ENCODE measurements at regions not wholly inside any gene's neighbourhood (a gene's known extent, or its start where the extent isn't known, plus 50 kb on each side); places are given as distances from the start of the nearest gene placed in this dataset.

DNA sequence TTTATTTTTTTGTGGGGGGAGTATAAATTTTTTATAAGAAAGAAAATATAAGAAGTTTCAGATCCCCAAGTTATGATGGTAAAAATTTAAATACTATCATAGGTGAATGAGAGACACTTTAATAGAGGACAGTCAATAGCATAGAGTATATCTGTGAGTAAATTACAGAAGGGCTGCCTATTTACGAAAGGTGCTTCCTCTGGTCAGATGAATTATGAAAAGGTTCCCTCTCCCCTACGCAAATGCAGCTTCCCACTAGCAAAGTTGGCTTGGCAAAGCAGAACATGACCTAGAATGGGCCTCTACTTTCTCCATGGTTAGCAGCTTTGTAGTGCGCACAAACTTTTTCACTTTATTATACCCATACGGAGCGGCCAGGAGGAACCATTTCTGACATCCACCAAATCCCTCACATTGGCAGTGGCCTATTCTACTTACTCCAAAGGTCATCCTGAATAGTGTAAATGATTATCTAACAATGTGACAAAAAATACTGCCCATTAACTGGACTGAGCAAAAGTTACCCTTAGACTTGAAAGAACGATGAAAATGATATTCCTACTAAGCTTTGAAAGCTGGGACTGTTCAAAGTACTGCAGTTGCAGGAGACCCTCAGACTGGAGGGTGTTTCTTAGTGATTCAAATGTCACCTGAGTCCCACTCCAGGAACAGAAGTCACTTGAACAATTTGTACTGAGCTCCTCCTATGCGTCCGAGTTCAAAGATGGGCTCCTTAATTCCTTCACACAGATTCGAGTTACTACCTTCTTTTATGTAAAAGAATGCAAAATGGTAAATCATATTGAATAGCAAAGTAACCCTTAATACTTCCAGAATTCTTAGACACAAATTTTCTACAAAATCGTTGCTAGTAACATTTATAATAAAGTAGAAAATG, 148.5 kb downstream of the NOL4 start:
- DNase-seq, result no peak

DNA sequence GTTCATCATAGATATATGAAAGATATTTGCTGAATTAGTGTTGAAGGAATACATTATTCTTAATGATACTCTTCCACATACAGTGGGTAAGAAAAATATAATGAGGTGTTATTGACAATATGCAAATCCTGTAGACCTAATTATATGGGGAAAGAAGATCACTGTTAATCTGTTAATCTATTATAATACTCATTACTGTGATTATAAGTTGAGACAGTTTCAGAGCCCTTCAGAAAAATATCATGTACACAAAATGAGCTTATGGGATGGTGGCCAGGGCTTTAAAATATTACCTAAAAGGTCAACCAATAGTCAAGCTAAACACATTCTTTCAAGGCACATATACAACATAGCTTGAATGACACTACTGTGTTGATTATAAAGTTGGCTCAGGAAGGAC, 163.5 kb downstream of the NOL4 start:
- DNase-seq, result no peak

DNA sequence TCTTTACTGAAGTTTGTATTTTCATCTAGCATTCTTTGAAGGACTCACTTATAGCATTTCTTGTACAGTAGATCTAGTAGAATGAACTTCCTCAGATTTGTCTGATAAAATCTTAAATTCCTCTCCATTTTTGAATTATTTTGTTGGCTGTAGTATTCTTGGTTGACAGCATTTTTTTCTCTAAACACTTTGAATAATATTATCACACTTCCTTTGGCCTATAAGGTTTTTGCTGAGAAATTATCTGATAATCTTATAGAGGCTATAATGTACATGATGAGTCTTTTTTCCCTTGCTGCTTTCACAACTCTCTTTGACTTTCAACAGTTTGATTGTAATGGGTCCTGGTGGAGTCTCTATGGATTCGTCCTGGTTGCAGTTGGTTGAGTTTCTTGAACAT, 169.5 kb downstream of the NOL4 start:
- no peak for DNase-seq

DNA sequence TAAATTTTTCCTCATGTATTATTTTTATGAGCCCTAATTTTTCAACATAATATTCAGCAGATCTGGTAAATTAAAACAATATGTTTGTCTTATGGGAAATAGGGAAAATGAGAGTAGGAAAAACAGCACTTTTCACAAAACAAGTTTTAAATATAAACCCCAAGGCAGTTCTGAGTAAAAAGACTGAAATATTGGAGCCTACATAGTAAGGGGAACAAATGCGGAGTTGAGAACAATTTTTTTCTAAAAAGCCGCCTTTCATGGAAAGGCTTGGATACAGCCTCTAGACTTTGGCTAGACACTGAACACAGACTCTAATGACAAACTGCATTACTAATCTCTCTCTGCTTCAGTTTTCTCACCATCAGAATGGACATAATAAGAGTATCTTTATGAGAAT, 174.1 kb downstream of the NOL4 start:
- no peak for DNase-seq

DNA sequence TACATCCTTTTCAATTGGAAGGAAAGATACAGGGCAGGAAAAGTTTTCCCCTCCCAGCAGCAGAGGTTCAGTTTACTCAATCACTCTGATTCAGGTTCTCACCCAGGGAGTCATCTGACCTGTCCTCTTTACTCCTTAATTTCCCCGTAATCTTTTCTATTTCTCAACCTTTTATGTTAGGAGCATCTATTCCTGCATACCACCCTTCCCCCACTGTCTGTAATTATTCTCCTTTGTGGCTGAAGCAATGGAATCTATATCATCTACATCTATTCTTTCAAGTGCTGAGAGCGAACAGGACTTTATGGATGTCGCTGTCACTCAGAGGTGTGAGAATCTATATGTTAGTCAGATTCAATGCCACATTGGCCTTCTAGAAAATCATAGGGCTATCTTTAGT, 175.2 kb downstream of the NOL4 start:
- DNase-seq, result no peak

DNA sequence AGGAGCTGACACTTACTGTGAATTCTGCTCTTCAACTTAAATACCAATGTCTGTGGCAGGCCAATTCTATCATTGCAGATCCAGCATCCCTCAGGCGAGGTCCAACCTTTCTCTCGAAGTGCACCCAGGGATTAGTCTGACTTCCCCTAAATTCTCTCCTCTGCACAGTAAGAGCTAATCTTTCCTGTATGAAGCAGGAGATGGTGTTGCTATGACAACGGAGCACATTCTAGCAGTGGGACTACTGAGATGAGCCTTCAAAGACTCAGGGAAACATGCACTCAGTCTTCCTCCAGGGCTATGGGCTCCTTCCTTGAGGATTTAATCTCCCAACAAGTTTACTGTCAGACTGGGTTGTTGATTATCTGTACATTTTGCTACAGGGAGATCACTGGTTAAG, 176.3 kb downstream of the NOL4 start:
- no peak for DNase-seq

DNA sequence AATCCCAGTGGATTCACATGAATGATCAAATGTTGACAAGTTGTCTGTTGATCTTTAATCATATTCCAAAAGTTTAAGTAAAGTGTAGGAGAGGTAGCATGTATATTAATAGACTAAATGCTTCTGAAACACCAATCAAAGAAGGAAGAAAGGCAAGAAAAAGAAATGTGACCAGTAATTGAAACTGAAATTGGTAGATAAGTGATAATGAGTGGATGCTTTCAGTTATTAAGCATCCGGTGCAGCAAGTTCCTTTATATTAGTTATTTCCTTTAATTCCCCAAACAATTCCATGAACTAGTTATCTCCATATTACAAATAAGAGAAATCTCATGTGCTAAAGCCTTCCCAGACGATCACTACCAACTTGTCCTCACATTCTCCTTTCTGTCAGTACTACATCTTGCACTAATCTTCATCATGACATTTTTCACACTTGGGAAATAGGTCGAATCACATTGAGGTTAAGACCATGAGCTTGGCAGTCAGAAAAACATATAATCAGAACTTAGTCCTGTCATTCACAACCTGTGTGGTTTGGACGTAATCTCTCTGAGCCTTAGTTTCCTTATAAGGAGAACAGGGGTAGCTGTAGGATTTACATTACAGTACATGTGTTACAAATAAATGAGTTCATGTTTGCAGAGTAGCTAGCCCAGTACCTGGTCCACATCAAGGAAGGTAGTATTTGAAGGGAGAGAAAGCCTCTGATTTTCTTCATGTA, 182.1 kb downstream of the NOL4 start:
- no peak for DNase-seq

DNA sequence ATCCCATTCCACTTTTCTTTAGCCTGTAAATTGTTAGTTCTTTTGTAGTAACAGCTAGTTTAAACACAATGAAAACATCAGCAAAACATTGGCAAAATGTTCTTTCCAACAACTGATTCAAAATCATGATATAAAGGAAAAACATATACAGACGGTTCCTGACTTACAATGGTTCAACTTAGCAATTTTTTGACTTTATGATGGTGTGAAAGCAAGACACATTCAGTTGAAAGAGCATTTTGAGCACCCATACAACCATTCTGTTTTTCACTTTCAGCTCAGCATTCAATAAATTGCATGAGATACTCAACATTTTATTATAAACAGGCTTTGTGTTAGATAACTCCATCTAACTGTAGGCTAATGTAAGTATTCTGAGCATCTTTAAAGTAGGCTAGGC, 185.1 kb downstream of the NOL4 start:
- no peak for DNase-seq

DNA sequence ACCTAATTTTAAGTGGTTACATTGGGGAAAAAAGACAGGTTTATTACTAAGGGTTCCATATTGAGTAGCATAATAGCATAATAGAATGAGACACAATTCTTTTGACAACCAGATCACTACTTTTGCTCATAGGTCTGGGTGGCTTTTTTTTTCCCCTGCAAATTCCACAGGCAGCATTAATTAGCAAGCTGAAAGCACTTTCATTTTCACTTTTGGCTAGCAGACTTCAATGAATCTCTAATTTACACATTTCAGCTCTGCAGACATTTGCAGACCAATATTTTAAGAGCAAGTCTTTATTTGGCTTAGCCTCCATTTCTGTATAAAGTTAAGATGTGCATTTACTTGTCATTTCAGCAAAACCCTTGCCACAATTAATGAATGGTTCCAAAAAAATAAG, 185.5 kb downstream of the NOL4 start:
- no peak for DNase-seq

DNA sequence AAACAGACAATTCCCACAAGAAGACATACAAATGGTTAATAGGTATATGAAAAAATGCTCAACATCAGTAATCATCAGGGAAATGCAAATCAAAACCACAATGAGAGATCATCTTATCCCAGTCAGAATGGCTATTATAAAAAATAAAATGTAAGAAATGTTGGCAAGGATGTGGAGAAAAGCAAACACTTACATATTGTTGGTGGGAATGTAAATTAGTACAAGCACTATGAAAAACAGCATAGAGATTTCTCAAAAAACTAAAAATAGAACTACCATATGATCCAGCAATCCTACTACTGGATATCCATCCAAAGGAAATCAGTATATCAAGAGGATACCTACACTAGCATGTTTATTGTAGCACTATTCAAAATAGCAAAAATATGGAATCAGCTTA, 186.6 kb downstream of the NOL4 start:
- no peak for DNase-seq

DNA sequence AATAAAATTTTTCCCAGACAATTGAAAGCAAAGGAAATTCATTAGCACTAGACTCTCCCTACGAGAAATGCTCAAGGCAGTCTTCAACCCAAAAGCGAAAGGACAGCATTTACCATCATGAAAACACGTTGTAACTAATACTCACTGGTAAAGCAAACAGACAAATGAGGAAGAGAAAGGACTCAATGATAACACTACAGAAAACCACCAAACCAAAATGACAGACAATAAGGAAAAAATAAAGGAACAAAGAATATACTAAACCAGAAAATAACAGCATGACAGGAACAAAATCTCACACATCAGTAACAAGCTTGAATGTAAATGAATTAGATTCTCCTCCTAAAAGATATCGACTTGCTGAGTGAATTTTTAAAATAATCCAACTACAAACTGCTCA, 190.7 kb downstream of the NOL4 start:
- no peak for DNase-seq

DNA sequence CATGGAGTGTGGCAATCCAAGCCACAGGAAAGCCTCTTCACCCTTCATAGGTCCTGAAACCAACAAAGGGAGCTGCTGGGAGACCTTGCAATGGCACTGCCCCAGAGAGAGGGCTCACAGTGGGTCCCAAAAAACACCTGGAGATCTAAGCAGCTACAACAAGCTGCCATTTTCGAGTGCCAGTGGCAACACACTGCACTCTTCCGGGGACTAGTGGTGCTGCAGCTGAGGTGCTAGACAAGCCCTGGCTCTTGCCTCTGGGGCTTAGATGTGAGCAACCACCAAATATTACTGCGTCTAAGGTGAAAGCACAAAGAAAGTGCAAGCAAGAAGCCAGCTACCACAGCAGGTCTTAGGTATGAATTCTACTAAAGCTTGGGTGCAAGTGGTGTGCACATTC, 192.9 kb downstream of the NOL4 start:
- DNase-seq, result no peak

DNA sequence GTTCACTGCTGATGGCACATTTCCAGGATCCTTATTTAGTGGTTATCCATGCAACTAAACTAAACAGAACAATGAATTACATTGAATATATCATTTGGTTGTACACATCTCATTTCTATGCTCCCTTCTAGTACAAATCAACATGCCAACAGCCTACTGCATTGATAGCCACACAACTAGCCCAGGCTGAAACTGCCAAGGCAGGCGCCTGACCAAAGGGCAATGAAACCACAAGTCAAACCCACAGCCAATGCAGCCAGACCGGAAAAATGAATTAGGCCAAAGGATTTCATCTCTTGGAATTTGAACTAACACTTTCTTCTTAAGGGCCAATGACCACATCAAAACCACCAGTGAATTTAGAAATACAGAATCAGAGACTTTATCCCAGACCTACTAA, 196.4 kb downstream of the NOL4 start:
- DNase-seq, result peak; percentile 30

DNA sequence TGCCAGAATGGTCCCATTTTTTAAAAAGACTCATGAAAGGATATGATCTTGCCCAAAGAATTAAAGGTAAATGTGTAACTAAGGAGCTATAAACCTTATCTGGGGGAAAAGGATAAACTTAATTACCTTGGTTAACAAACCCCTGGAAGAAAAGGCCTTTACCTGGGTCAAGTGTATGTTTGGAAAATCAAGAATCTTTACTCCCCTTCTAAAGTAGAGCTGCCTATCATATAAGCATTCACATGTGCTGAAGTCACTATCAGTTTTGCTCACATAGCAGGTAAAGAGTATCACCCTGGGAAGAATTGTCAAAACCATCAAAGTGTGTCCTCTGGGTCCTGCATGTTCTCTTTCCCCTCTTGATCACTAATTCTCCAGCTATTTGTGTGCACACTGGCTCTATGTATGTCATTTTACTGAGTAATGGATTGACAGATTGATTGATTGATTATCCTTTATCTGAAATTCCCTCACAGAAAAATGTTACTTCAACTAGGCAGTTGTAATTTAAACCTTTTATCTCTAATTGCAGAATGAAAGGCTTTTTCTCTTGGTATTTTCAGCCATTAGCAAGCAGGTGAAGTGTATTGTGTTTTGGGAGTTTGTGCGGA, 199.4 kb downstream of the NOL4 start:
- DNase-seq, result no peak

DNA sequence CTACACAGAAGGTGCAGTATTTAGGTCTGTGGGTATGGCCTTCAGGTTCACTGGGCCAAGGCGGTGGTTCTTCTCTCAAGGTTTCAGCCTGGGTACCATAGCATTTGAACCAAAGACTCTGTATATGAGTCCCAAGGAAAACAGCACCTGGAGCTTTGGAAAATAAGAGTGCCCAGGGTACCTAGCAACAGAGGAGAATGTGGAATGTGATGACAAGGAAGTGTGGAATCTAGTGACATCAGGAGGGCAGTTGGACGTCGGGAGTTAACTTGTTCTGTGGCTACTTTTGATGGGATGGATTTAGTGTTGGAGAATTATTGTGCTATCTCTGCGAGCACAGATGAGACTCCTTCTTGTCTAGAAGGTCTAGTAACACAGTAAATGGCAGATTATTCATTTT, 201.2 kb downstream of the NOL4 start:
- DNase-seq, result no peak

DNA sequence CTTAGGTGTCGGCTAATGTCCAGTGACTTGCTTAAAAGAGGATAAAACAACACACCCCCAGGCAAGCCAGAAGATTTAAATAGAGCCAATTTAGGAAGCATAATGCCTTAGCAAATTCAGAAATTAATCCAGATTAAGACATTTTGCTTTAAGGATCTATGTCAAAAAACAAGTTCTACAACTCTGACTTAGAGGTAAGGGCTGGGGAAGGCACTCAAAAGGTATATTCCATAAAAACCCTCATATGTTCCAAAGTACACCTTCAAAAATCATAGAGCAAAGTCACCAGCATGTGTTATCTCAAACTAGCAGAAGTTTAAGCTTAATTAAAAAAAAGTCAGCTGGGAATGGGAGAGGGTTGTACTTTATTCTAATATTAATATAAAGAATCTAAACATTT, 206.4 kb downstream of the NOL4 start:
- DNase-seq, result no peak

DNA sequence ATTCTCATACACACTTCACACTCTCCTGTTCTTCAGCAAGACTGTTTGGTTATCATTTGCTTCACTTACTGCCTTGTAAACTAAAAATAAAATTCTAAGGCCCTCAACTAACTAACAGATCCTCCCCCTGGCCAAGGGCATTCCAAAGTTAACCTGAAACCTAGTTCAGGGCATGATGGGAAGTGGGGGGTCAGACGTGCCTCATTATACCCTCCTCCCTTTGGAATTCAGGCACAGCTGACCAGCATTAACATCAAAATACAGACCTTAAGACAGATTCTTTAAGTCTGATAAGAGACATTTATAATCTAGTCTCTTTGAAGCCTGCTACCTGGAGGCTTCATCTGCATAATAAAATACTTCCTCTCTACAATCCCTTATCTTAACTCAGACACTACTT, 221.0 kb downstream of the NOL4 start:
- DNase-seq, result no peak

DNA sequence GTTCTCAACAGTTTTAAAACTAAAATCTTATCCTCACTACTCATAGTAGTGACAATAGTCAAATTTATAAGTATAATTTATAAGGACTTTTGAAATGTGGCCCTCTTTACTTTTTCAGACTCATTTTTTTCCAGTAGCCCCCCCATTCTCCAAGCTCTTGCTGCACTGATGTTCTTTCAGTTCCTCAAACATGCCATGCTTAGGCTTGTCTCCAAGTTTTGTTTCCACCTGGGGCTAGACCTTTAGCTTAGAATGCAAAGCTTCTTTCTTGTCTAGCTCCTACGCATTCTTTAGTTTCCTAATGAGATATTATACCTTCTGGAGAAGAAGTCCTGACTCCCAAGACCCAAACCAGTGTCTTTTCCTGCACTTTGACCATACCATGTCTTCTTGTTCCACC, 222.6 kb downstream of the NOL4 start:
- no peak for DNase-seq

DNA sequence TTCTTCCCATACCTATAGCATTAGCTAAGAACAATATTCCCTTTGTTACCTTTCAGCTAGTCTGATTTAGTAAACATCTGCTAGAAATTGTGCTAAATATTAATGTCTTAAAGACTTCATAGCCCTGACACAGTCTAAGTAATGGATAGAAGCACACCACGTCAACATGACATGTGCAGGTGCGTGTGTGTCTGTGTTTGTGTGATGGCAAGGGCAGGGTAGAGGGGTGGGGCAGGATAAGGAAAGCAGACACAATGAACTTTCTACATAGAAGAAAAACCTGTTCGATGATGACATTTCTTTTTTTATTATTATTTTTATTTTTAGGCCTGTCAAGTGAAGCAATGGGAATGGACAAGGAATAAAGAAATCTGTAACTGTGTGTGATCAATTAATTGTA, 223.3 kb downstream of the NOL4 start:
- DNase-seq, result no peak

DNA sequence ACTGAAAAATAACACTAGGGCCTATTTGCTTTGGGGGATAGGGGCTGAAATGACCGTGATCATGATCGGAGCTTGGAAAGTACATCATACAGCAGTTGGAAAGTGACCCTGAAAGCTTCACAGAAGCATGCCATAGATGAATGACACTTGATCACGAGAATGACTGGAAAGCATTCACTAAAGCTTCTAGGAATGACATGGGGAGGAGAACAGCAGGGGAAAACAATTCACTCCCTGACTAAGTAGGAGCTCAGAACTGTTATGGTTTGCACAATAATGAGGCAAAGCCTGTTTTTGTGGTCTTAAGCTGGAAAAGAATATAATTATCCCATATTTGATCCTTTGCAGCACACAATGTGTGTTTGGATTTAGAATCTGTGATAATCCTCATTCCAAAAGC, 237.5 kb downstream of the NOL4 start:
- no peak for DNase-seq

DNA sequence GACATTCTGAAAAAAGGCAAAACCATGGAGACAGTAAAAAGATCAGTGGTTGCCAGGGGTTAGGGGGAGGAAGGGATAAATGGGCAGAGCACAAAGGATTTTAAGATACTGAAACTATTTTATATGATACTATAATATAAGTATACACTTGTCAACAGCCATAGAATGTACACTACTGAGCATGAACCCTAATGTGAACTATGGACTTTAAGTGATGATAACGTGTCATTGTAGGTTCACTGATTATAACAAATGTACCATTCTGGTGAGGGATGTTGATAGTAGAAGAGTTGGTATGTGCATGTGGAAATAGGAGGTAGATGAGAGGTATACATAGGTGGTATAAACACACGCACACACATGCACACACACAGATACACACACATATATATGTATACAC, 241.6 kb downstream of the NOL4 start:
- no peak for DNase-seq

DNA sequence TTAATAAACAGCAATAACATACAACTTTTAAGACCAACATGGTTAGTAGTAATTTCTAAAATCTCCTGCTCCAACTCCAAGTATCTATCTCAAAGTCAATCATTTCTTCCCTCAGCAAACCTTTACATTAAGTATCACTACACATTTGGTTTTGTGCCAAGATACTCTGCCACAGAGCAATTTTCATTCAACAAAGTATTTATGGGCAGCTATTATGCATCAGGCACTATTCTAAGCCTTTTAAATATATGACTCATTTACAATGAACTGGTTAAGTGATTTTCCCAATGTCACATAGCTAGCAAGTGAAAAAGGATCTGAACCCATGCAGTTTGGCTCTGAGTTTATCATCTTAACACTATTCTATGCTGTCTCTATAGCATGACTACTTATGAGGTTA, 264.3 kb downstream of the NOL4 start:
- DNase-seq, result peak; percentile 28

DNA sequence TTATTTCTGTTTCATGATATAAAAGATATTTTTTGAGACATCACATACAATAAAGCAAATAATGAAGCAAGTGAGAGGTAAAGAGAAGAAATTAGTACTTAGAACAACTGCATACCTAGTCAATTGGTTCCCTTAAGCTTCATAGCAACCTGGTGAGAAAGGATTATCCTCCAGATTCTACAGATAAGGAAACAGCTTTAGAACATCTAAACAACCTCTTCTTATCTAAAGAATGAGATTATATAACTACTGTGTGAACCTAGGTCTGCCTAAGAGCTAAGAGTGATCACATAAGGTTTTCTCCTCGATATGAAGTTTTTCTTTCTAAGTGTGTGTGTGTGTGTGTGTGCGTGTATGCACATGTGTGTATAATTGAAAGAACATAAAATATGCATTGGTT, 265.1 kb downstream of the NOL4 start:
- no peak for DNase-seq

DNA sequence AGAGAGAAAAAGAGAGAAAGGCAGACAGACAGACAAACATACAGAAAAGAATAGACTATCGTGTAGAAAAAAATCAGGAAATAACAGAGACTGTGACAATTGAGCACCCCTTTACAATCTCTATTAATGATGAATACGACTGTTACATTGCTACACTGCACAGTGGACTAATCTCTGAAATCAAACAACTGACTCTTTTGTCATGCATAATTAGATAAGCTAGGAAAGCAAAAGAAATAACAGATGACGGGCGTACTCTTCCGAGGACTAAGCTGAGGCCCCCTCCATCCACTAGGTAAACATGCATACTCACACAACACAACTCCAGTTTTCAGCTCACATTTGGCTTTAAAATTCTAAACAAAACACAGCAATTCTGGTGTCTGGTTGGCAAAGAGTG, 267.0 kb downstream of the NOL4 start:
- no peak for DNase-seq
